ENCODE measurements at regions not wholly inside any gene's neighbourhood (a gene's known extent, or its start where the extent isn't known, plus 50 kb on each side); places are given as distances from the start of the nearest gene placed in this dataset.

DNA sequence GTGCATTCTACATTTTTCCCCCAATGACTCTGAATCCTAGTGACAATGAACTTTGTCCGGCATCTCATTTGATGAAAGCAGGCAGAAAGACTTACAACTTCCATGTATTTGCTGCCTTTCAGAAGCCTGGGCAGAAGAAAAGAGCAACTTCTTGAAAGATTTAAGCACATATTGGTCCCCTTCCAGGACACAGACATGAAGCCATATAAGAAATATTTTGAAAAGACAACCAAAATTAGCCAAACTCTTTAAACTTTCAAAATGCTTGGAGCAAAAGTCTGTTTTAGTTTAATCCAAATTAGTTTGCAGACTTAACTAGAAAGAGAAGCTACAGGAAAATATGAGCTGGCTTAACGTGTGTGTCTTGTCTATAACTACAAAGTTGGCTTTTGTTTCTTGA lies 492.5 kb downstream of the NR4A2 start:
- Mint-ChIP-seq H3K9me3 (no peaks in the 10 kb centered on the region), H3K36me3 (no peaks in the 10 kb centered on the region), H3K27ac (no peak overlapping the region)
- no peak for DNase-seq (ENCODE audit: low spot score in 2 of 2)
- no peak for ATAC-seq

DNA sequence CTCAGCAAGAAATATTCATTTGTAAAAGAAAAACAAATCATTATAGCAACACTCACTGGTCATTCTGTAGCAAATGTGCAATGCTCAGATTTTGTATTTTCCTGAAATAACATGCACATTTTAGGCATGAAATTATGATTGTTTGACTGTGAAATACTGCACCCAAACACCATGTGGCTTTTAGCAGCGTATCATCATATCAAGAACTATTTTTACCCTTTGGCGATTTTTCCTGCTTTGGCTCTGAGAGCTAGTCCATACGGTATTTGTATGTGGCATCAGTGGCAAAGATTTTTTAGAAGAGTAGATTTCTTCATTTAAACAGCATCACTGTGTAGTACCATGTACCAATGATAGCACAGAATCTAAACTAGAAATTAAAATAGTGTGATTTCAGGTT lies 493.1 kb downstream of the NR4A2 start:
- Mint-ChIP-seq H3K36me3 (no peaks in the 10 kb centered on the region), H3K27ac (no peak overlapping the region), H3K9me3 (no peaks in the 10 kb centered on the region)
- DNase-seq (ENCODE audit: low spot score in 2 of 2) (no peak), ATAC-seq (no peak)

DNA sequence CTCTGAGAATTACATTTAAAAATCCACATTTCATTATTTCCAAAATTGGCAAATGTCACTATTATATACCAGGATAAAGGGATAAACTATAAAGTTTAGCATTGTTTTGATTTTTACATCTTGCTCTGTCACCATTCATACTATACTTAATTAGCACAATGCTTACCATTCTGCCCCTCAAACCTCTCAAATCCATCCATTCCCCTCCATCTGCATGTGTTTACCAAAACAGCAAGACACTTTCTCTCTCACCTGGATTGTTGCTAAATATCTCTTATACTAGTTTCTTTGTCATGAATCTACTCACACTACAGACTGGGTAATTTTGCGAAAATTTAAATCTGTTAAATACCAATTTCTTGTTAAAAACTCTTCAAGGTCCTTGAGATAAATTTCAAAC lies 496.1 kb downstream of the NR4A2 start:
- Mint-ChIP-seq H3K9me3 (no peaks in the 10 kb centered on the region), H3K27ac (no peak overlapping the region), H3K36me3 (no peaks in the 10 kb centered on the region)
- ATAC-seq (no peak), DNase-seq (ENCODE audit: low spot score in 2 of 2) (no peak)

GRCh38 chr2:155830817-155831579 lies 501.5 kb downstream of the NR4A2 start:
- ATAC-seq, result no peak
- DNase-seq (ENCODE audit: low spot score in 2 of 2), result no peak

DNA sequence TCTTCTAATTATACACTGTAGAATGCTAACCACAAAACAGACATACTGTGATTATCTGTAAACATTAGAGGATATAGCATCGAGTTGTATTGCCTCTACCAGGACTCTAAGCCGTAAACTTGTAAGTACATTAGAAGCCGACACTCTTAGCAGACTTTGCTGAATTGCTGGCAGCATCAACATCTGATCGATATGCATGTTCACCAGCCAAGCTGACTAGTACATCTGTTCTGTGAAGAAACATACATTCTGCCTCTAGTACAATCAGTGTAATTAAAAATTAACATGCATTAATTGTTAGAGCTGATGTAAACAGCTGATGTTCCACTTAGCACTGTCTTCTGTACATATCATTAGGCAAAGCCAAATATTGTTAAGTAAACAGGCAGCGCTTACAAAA lies 502.2 kb downstream of the NR4A2 start:
- H3K27ac Mint-ChIP-seq, result no peak overlapping the region
- no peaks in the 10 kb centered on the region for H3K9me3 Mint-ChIP-seq
- ATAC-seq (no peak), DNase-seq (ENCODE audit: low spot score in 2 of 2) (no peak)
- H3K36me3 Mint-ChIP-seq, result no peaks in the 10 kb centered on the region

More at GRCh38 chr2:155830817-155831579, 501.5 kb downstream of the NR4A2 start:
- Mint-ChIP-seq H3K27ac (no peak overlapping the region), H3K36me3 (no peaks in the 10 kb centered on the region), H3K9me3 (no peaks in the 10 kb centered on the region)

- DNase-seq (ENCODE audit: low spot score in 2 of 2) (no peak), ATAC-seq (no peak)
- Mint-ChIP-seq H3K36me3 (no peaks in the 10 kb centered on the region), H3K27ac (no peak overlapping the region), H3K9me3 (peaks cover 0 to 5% of the 10 kb centered on the region in 2 donors)
Measured at GRCh38 chr2:155825876-155826275, 506.6 kb downstream of the NR4A2 start.

DNA sequence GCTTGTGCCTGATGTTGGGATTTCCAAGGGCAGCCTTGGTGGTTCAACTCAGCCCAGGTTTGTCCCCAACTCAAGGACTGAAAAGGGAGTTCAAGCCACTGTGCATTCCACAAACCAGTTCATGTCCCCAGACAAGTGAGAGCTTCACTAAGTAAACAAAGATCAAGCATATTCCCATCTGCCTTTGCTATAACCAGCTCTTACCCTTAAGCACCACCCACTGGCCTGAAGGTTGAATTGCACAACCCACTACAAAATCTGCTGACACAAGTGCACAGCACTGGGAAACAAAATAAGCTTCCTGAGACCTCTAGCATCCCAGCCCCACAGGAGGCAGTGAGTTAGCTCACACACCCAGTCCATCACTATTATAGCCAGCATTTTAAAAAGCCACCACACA lies 516.7 kb downstream of the NR4A2 start:
- no peak for DNase-seq (ENCODE audit: low spot score in 2 of 2)
- ATAC-seq, result peak in 1 of 2 donors; percentile 32
- Mint-ChIP-seq H3K27ac (no peak overlapping the region), H3K9me3 (peaks cover 7 to 14% of the 10 kb centered on the region in 2 donors), H3K36me3 (no peaks in the 10 kb centered on the region)

DNA sequence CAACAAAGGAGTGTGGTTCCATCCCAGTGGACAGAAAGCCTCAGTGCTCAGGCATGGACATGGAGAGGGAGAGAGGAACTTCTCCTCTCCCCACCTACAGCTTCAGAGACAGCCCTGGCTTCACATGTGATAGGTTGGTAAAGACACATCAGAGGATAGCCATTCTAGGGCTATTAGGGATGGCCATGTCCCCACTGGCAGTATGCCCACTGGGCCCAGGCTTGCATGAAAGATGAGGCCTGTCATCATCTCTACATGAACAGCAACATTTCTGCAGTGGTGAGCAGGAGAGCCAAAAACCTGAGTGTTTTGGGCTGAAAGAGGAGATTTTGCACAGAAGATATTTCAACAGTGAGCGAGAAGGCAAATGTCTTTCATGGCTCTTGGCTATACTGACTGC lies 517.2 kb downstream of the NR4A2 start:
- H3K9me3 Mint-ChIP-seq, result peaks cover 5 to 11% of the 10 kb centered on the region in 2 donors
- no peaks in the 10 kb centered on the region for H3K36me3 Mint-ChIP-seq
- no peak for ATAC-seq
- no peak for DNase-seq (ENCODE audit: low spot score in 2 of 2)
- H3K27ac Mint-ChIP-seq, result no peak overlapping the region

DNA sequence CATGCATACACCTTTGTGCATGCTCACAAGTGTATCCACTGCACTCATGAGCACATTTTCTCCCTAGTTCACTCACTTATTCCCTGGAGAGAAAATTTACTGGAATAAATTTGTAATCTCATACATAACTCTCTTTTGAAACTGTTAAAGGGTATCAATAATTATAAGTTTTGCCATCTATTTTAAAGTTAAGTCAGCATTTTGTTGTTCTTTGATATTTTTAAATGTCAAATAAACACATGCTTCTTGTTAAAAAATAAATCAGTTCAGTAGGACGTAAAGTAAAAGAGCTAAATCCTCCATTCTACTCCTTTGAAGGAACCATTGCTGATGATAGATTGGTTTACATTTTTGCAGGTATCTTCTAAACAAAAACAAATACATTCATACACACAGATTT lies 522.1 kb downstream of the NR4A2 start:
- ATAC-seq, result no peak

DNA sequence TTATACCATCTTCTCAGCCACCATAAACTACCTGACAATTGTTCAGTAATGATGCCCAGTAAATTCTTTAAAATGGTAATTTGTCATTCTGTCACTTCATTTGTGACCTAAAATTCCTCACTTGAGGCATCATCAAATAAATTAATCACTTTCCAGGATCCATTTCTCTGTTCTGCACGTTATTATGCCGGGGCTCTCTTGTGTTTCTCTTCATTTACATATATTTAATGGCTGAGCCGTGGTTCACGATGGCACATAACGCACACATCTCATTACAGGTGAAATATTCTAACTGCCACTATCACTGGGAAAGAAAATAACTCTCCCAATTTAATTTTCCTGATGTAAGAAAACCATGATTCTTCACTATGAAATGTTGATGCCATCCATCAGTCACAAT lies 529.6 kb downstream of the NR4A2 start:
- Mint-ChIP-seq H3K27ac (no peak overlapping the region), H3K9me3 (no peaks in the 10 kb centered on the region), H3K36me3 (no peaks in the 10 kb centered on the region)
- ATAC-seq, result no peak
- no peak for DNase-seq (ENCODE audit: low spot score in 2 of 2)

More for the DNA sequence above, 522.1 kb downstream of the NR4A2 start:
- Mint-ChIP-seq H3K9me3 (peaks cover 0 to 3% of the 10 kb centered on the region in 2 donors), H3K36me3 (no peaks in the 10 kb centered on the region), H3K27ac (no peak overlapping the region)
- DNase-seq (ENCODE audit: low spot score in 2 of 2), result no peak

- DNase-seq (ENCODE audit: low spot score in 2 of 2) (no peak), ATAC-seq (no peak)
- Mint-ChIP-seq H3K9me3 (peaks cover 11 to 14% of the 10 kb centered on the region in 2 donors), H3K36me3 (no peaks in the 10 kb centered on the region), H3K27ac (no peak overlapping the region)
Measured at GRCh38 chr2:155792666-155793065, 539.9 kb downstream of the NR4A2 start.

- Mint-ChIP-seq H3K36me3 (no peaks in the 10 kb centered on the region), H3K9me3 (peaks cover 3 to 4% of the 10 kb centered on the region in 2 donors), H3K27ac (no peak overlapping the region)
- DNase-seq (ENCODE audit: low spot score in 2 of 2), result no peak
- no peak for ATAC-seq
Measured at GRCh38 chr2:155770516-155770915, 562.0 kb downstream of the NR4A2 start.

- ATAC-seq (no peak), DNase-seq (ENCODE audit: low spot score in 2 of 2) (no peak)
- Mint-ChIP-seq H3K27ac (no peak overlapping the region), H3K36me3 (no peaks in the 10 kb centered on the region), H3K9me3 (peaks cover 5 to 7% of the 10 kb centered on the region in 2 donors)
Measured at GRCh38 chr2:155766342-155767115, 566.0 kb downstream of the NR4A2 start.

GRCh38 chr2:155755481-155755880 lies 577.0 kb downstream of the NR4A2 start:
- no peak overlapping the region for H3K27ac Mint-ChIP-seq
- DNase-seq (ENCODE audit: low spot score in 2 of 2), result no peak
- no peaks in the 10 kb centered on the region for H3K36me3 Mint-ChIP-seq
- H3K9me3 Mint-ChIP-seq, result peaks cover under 1 to 8% of the 10 kb centered on the region in 2 donors
- no peak for ATAC-seq

- no peak for ATAC-seq
- H3K27ac Mint-ChIP-seq, result no peak overlapping the region
- H3K36me3 Mint-ChIP-seq, result no peaks in the 10 kb centered on the region
- DNase-seq (ENCODE audit: low spot score in 2 of 2), result no peak
- peaks cover 0 to 5% of the 10 kb centered on the region in 2 donors for H3K9me3 Mint-ChIP-seq
Measured at GRCh38 chr2:155748131-155748530, 584.4 kb downstream of the NR4A2 start.

- Mint-ChIP-seq H3K9me3 (peaks cover 0 to 4% of the 10 kb centered on the region in 2 donors), H3K36me3 (no peaks in the 10 kb centered on the region), H3K27ac (no peak overlapping the region)
- ATAC-seq (no peak), DNase-seq (ENCODE audit: low spot score in 2 of 2) (no peak)
Measured at GRCh38 chr2:155747531-155747930, 585.0 kb downstream of the NR4A2 start.

DNA sequence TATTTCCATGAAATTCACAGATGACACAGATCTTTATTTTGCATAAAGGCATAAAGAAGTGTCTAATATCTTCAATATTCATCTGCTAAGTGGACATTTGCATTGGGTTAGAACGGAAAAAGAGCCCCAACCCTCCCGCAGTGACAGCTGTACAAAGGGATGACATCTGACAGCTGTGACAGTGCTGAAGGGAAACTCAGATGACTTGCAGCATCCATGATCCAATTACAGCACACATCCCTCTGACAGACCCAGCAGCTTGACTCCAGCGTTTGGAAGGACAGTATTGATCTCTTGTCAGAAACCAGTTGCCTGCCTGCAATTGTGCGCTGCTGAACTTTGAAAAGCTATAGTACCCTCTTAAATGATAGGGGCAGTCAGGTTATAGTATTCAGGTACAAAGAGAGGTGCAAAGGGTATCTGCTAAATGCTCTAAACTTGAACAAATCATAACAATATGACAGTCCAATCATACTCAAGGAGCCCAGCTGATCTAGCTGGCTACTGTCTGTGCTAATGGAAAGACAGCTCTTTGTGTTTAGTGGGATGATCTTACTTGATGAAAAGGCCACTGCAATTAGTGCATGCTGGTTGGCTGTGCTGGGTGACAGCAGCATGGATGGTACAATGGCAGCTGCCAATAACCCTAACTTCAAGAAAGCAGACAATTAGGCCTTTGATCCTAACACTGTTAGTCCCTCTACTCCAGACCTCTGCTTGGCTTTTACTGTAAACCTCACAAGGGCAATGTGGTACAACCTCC lies 599.2 kb downstream of the NR4A2 start:
- Mint-ChIP-seq H3K9me3 (peaks cover 0 to 4% of the 10 kb centered on the region in 2 donors), H3K36me3 (no peaks in the 10 kb centered on the region), H3K27ac (no peak overlapping the region)
- DNase-seq (ENCODE audit: low spot score in 2 of 2) (no peak), ATAC-seq (no peak)
